ENCODE measurements at regions not wholly inside any gene's neighbourhood (a gene's known extent, or its start where the extent isn't known, plus 50 kb on each side); places are given as distances from the start of the nearest gene placed in this dataset.

- H3K27me3 ChIP-seq: no peaks in the 10 kb centered on the region
- intact Hi-C loops (cut with DNase I): no loop called here
- no peaks in the 10 kb centered on the region for H3K9me3 ChIP-seq
- H3K4me3 ChIP-seq: no peak overlapping the region
- no peak for DNase-seq
- H3K4me1 ChIP-seq: no peaks in the 10 kb centered on the region
- no peaks in the 10 kb centered on the region for H3K36me3 ChIP-seq
- no peak overlapping the region for H3K9ac ChIP-seq (ENCODE audit: low read depth in 2 of 2, low read length in 2 of 2)
- H3K27ac ChIP-seq: no peak overlapping the region
- TF ChIP-seq CTCF (IDR thresholded peaks at IDR 0.05): no peak
These were observed 182.5 kb upstream of the CDH12 start for GRCh38 chr5:23035555-23036090.

GRCh38 chr5:23033864-23034263, 180.7 kb upstream of the CDH12 start:
- intact Hi-C loops (cut with DNase I): no loop called here
- no peak for TF ChIP-seq CTCF (IDR thresholded peaks at IDR 0.05)
- H3K36me3 ChIP-seq: no peaks in the 10 kb centered on the region
- no peak overlapping the region for H3K4me3 ChIP-seq
- H3K27me3 ChIP-seq: no peaks in the 10 kb centered on the region
- DNase-seq: no peak
- no peaks in the 10 kb centered on the region for H3K9me3 ChIP-seq
- H3K9ac ChIP-seq (ENCODE audit: low read depth in 2 of 2, low read length in 2 of 2): no peak overlapping the region
- no peak overlapping the region for H3K27ac ChIP-seq
- H3K4me1 ChIP-seq: no peaks in the 10 kb centered on the region

- Histone ChIP-seq H3K27ac (no peak overlapping the region), H3K36me3 (no peaks in the 10 kb centered on the region), H3K9ac (ENCODE audit: low read depth in 2 of 2, low read length in 2 of 2) (no peak overlapping the region), H3K9me3 (no peaks in the 10 kb centered on the region), H3K27me3 (no peaks in the 10 kb centered on the region), H3K4me3 (no peak overlapping the region), H3K4me1 (no peaks in the 10 kb centered on the region)
- TF ChIP-seq CTCF (IDR thresholded peaks at IDR 0.05): no peak
- intact Hi-C loops (cut with DNase I): no loop called here
- DNase-seq: no peak
These were observed 176.1 kb upstream of the CDH12 start for GRCh38 chr5:23029290-23029689.

- no peak for DNase-seq
- no peaks in the 10 kb centered on the region for H3K27me3 ChIP-seq
- no peak overlapping the region for H3K27ac ChIP-seq
- intact Hi-C loops (cut with DNase I): no loop called here
- H3K4me1 ChIP-seq: no peaks in the 10 kb centered on the region
- no peak overlapping the region for H3K9ac ChIP-seq (ENCODE audit: low read depth in 2 of 2, low read length in 2 of 2)
- no peak overlapping the region for H3K4me3 ChIP-seq
- no peak for TF ChIP-seq CTCF (IDR thresholded peaks at IDR 0.05)
- no peaks in the 10 kb centered on the region for H3K36me3 ChIP-seq
- H3K9me3 ChIP-seq: no peaks in the 10 kb centered on the region
These were observed 175.4 kb upstream of the CDH12 start for GRCh38 chr5:23028445-23029021.

- TF ChIP-seq CTCF (IDR thresholded peaks at IDR 0.05): no peak
- no peak overlapping the region for H3K9ac ChIP-seq (ENCODE audit: low read depth in 2 of 2, low read length in 2 of 2)
- no peaks in the 10 kb centered on the region for H3K27me3 ChIP-seq
- no peaks in the 10 kb centered on the region for H3K36me3 ChIP-seq
- no peaks in the 10 kb centered on the region for H3K4me1 ChIP-seq
- H3K9me3 ChIP-seq: no peaks in the 10 kb centered on the region
- no peak overlapping the region for H3K27ac ChIP-seq
- intact Hi-C loops (cut with DNase I): no loop called here
- no peak for DNase-seq
- no peak overlapping the region for H3K4me3 ChIP-seq
These were observed 174.7 kb upstream of the CDH12 start for GRCh38 chr5:23027830-23028229.

Data from colonic mucosa (tissue), 4 donors.